K562 (cell line): ENCODE measurements at regions not wholly inside any gene's neighbourhood (a gene's known extent, or its start where the extent isn't known, plus 50 kb on each side); places are given as distances from the start of the nearest gene placed in this dataset.

Source experiments
- MTA1 ChIP-seq: fragments of 450-650 bp; IDR thresholded peaks from 2 replicates; pipeline ENCODE4 v1.6.1; 2017; ENCODE audit warnings: borderline replicate concordance
- TF ChIP-seq, protein P1 (sequence below), 2 experiments: fragments of 450-650 bp in 1 of 2; sonication (generic) in 1 of 2; formaldehyde crosslinking in 1 of 2; IDR thresholded peaks; 2 replicates each; pipeline versions ENCODE4 v1.7.1 to v1.9.0; 2016 to 2022; ENCODE audit warnings: inconsistent platforms in 1 of 2, mild to moderate bottlenecking in 1 of 2, missing genetic modification reagents in 1 of 2
- TF ChIP-seq, protein P2 (sequence below), 2 experiments: fragments of 450-650 bp; conservative IDR thresholded peaks; 2 replicates each; pipeline ENCODE4 v1.6.1; 2017; ENCODE audit warnings: mild to moderate bottlenecking in 2 of 2, moderate library complexity in 2 of 2

DNA sequence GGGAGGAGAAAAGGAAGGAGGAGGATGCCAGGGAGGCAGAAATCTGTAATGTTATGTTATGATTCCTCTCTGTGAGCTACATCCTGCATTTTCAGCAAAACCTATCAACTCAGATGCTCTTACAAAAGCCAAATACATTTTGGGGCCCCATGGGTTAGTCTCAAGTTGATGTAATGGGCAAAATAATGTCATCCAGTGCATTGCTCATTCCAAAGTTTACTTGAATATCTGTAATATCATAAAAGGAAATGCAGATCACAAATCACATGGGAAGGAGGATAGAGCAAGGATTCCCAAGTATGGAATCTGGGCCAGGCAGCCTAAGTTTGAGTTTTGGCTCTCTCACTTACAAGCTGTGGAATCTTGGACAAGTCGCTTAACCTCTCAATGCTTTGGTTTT is 74.9 kb upstream of the SOD3 start (continued):
- TF ChIP-seq, protein P1, sequence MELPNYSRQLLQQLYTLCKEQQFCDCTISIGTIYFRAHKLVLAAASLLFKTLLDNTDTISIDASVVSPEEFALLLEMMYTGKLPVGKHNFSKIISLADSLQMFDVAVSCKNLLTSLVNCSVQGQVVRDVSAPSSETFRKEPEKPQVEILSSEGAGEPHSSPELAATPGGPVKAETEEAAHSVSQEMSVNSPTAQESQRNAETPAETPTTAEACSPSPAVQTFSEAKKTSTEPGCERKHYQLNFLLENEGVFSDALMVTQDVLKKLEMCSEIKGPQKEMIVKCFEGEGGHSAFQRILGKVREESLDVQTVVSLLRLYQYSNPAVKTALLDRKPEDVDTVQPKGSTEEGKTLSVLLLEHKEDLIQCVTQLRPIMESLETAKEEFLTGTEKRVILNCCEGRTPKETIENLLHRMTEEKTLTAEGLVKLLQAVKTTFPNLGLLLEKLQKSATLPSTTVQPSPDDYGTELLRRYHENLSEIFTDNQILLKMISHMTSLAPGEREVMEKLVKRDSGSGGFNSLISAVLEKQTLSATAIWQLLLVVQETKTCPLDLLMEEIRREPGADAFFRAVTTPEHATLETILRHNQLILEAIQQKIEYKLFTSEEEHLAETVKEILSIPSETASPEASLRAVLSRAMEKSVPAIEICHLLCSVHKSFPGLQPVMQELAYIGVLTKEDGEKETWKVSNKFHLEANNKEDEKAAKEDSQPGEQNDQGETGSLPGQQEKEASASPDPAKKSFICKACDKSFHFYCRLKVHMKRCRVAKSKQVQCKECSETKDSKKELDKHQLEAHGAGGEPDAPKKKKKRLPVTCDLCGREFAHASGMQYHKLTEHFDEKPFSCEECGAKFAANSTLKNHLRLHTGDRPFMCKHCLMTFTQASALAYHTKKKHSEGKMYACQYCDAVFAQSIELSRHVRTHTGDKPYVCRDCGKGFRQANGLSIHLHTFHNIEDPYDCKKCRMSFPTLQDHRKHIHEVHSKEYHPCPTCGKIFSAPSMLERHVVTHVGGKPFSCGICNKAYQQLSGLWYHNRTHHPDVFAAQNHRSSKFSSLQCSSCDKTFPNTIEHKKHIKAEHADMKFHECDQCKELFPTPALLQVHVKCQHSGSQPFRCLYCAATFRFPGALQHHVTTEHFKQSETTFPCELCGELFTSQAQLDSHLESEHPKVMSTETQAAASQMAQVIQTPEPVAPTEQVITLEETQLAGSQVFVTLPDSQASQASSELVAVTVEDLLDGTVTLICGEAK (IDR thresholded peaks at IDR 0.05), result no peak
- TF ChIP-seq, protein P1 (CRISPR knock-in tag; IDR thresholded peaks at IDR 0.05), result no peak
- TF ChIP-seq, protein P2, sequence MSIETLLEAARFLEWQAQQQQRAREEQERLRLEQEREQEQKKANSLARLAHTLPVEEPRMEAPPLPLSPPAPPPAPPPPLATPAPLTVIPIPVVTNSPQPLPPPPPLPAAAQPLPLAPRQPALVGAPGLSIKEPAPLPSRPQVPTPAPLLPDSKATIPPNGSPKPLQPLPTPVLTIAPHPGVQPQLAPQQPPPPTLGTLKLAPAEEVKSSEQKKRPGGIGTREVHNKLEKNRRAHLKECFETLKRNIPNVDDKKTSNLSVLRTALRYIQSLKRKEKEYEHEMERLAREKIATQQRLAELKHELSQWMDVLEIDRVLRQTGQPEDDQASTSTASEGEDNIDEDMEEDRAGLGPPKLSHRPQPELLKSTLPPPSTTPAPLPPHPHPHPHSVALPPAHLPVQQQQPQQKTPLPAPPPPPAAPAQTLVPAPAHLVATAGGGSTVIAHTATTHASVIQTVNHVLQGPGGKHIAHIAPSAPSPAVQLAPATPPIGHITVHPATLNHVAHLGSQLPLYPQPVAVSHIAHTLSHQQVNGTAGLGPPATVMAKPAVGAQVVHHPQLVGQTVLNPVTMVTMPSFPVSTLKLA (conservative IDR thresholded peaks at IDR 0.05), result no peak
- no peak for TF ChIP-seq MTA1
- TF ChIP-seq, all 486 proteins: peak for 0
